SK-N-SH treated with all-trans-retinoic acid at 6 μM for 48 hours (cell line): ENCODE measurements at regions not wholly inside any gene's neighbourhood (a gene's known extent, or its start where the extent isn't known, plus 50 kb on each side); places are given as distances from the start of the nearest gene placed in this dataset.

Experiments
- OSR1 ChIP-seq: fragments of 250-450 bp; sonication (Bioruptor Pico); IDR thresholded peaks from 2 replicates; pipeline ENCODE4 v1.8.0; 2022; ENCODE audit warnings: moderate library complexity, mild to moderate bottlenecking, inconsistent platforms
- POU6F1 ChIP-seq: fragments of 250-450 bp; sonication (Bioruptor Pico); IDR thresholded peaks from 2 replicates; pipeline ENCODE4 v1.8.0; 2021; ENCODE audit warnings: low read depth, mild to moderate bottlenecking, moderate library complexity, borderline replicate concordance
- SNAI2 ChIP-seq: fragments of 250-450 bp; sonication (Bioruptor Pico); IDR thresholded peaks from 2 replicates; pipeline ENCODE4 v1.5.0; 2020; ENCODE audit warnings: mild to moderate bottlenecking, moderate library complexity
- TOX ChIP-seq: fragments of 250-450 bp; sonication (Bioruptor Pico); IDR thresholded peaks from 2 replicates; pipeline ENCODE4 v1.8.0; 2021; ENCODE audit warnings: mild to moderate bottlenecking, moderate library complexity, borderline replicate concordance
- ZC3H10 ChIP-seq: fragments of 250-450 bp; sonication (Bioruptor Pico); IDR thresholded peaks from 2 replicates; pipeline ENCODE4 v1.5.1; 2021; ENCODE audit warnings: mild to moderate bottlenecking, moderate library complexity
- ZFP3 ChIP-seq: fragments of 250-450 bp; sonication (Bioruptor Pico); IDR thresholded peaks from 2 replicates; pipeline ENCODE4 v1.5.0; 2020; ENCODE audit warnings: mild to moderate bottlenecking, moderate library complexity

- TF ChIP-seq ZFP3 (CRISPR knock-in tag) (no peak), TOX (no peak), SNAI2 (CRISPR knock-in tag) (no peak), ZC3H10 (no peak), POU6F1 (CRISPR knock-in tag) (no peak), OSR1 (CRISPR knock-in tag) (no peak)
Measured at GRCh38 chr11:70743329-70743728, 345.0 kb downstream of the CTTN start.
